IPS DF 19.7 (cell line): ENCODE measurements at regions not wholly inside any gene's neighbourhood (a gene's known extent, or its start where the extent isn't known, plus 50 kb on each side); places are given as distances from the start of the nearest gene placed in this dataset.
A peak's percentile ranks its signal among the peaks of the same experiment; 100 is the strongest.

Experiments used
- DNase-seq: peaks from one replicate; pipeline ENCODE4 v3.0.0-alpha.2; 2013; ENCODE audit warnings: low read depth, low spot score

DNA sequence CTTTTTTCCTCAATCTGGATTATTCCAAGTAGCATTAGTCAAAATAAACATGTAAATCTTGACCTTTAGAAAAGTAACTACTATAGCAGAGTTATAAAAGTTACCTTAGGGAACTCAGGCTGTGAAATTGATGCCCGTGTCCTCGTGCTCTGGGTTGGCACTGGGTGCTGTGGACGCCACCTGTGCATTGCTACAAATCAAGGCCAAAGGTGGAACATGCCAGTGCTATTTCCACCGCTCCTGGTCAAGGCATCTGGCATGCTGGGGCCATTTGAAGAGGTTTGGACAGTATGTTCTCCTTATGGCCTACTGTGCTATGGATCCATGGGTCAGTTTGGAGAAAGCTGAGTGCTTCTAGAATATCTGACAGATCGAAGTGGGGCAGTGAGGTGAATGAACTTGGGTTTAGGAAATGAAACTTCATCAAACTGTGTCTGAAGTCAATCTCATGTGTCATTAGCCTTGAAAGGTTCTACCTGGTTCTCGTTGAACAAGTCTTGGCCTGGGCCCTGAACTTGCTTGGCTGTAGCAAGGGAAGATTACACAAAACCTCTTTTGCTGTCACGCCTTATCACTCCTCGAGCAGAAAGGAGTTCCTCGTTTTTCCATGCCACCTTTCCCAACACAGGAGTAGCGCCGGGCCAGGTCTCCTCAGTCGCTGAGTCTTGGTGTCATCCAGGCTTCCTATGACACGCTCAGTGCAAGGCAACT, 397.6 kb upstream of the RGMA start:
- DNase-seq: no peak

- no peak for DNase-seq
These were observed 396.7 kb upstream of the RGMA start for GRCh38 chr15:93485438-93486327.

DNA sequence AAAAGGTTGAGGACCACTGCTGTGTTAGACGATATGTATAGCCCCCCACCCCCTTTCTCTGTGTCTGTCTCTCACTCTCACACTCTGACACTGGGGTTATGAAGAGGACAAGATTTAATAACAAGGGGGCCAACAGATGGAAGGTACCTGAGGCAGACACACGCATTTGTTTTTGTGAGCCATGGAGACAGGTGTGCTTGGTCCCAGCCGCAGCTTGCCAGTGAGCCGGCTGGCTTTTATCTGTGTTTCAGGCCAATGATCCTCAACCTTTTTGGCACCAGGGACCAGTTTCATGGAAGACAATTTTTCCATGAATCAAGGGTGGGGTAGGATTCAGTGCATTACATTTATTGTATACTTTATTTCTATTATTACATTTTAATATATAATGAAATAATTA, 394.9 kb upstream of the RGMA start:
- DNase-seq: no peak

DNA sequence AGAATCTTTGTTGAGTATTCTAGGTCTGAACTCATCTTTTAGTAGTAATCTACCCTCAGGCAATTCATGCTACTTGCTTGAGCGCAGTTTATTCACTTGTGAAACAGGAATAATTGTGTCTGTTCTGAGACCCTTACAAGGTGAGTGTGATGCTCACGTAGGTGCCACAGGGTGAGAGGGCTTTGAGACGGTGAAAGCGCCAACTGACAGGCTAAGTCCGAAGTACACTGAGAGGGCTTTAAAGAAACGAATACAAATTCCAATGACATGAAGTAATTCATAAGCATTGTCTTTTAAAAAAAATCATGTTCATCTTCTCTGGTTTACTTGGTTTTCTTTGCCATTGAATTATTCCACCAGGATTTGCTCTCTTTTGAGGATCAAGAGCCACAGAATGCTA, 393.7 kb upstream of the RGMA start:
- no peak for DNase-seq

DNA sequence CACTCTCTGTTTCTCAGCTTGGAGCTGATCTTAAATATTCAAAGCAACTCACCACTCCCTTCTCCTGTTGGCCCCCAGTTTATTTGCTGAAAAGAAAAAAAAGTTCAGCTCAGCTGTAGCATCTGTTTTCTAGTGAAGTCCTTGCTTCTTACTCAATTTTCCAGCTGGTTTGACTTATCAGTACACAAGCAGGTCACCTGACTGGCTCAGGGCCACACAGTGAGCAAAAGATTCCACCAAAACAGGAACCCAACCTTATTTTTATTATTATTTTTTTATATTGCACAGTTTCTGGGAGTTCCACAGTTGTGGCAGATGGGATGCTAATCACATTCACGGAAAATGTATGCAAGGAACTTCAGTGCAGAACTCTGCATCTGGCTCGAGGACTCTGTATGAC, 390.7 kb upstream of the RGMA start:
- DNase-seq: no peak

- DNase-seq: no peak
These were observed 389.9 kb upstream of the RGMA start for GRCh38 chr15:93478947-93479346.

- no peak for DNase-seq
These were observed 388.7 kb upstream of the RGMA start for GRCh38 chr15:93477721-93478120.

DNA sequence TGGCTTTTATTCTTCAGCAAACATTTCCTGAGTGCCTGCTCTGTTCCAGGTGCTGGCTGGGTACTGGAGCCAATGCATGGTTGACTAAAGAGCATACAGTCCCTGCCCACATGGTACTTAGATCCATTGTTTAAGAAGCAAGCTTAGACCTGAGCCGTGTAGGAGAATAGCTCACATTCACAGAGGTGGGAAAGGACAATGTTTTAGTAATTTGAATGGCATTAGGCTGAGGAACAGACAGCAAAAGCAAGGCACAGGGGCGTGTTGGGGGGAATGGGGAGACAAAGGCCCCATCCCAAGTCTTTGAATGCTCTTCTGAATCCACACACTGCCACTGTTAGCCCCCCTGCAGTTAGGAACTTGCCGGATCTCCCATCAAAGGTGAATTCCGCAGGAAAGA, 388.2 kb upstream of the RGMA start:
- peak; percentile 97 for DNase-seq

DNA sequence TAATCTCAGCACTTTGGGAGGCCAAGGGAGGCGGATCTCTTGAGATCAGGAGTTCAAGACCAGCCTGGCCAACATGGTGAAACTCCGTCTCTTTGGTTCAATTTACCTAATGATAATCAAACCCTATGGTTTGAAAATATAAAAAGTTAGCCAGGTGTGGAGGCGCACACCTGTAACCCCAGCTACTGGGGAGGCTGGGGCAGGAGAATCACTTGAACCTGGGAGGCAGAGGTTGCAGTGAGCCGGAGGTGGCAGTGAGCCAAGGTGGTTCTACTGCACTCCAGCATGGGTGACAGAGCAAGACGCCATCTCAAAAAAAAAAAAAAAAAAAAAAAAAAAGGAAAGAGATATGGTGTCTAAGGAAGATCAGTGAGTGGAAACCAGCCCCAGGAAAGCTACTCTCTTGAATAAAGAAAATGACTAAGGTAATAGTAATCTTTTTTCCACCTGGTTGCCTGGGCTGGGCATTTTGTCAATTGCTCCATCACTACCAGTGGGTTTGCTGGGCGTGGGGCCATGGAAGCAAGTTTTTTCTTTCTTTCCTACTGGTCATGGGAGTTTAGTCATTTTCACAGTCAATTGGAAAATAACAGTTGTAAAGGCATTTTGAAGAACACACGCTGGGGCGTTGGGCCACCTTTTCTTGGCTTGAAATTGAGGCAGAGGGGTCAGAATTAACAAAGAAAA, 387.6 kb upstream of the RGMA start:
- DNase-seq: no peak

DNA sequence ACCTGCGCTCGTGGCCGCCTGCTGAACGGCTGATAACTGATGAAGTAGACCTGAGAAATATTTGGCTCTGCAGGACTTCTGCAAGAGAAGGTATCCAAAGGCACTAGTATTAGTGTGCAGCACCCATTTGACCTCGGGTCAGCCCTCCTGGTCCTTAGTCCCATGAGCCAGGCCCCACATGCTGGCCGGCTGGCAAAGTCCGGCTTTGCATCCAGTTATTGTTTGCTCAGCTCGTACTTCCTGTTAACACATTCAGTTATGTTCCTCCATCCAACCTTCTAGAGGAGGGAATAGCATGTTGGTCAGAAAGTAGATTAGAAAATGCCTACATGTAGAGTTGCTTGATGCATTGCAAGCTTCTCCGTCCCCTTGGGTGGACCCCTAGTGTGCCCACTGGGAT, 385.7 kb upstream of the RGMA start:
- DNase-seq: no peak

DNA sequence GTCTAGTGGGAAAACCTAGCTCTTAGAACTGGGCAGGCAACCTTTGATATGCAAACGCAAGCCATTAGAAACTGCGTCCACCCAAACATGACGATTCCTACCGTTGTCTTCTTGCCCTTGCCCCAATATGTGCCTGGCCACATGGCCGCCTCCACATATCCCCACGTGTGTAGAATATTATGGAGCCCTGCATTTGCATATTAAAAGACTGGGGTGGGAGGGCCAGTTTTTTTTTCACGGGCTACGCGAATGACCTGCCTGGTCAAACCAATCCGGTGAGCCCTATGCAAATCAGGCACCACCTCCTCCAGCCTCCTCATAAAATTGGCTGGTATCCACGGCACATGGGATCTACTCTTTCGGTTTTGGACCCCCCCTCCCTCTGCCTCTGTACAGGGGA, 381.0 kb upstream of the RGMA start:
- DNase-seq: peak; percentile 23

DNA sequence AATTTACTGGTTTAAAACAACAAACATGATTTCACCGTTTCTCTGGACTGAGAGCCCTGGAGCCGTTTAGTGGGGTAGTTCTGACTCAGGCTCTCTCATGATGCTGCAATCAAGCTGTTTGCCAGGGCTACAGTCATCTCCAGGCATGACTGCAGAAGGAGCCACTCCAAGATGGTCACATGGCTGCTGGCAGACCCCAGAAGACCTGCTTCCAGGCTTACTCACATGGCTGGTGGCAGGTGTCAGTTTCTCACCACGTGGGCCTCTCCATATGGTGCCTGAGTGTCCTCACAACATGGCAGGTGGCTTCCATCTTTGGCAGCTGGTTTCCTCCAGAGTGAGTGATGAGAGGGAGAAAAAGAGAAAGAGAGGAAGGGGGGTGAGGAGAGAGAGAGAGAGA, 378.3 kb upstream of the RGMA start:
- no peak for DNase-seq

DNA sequence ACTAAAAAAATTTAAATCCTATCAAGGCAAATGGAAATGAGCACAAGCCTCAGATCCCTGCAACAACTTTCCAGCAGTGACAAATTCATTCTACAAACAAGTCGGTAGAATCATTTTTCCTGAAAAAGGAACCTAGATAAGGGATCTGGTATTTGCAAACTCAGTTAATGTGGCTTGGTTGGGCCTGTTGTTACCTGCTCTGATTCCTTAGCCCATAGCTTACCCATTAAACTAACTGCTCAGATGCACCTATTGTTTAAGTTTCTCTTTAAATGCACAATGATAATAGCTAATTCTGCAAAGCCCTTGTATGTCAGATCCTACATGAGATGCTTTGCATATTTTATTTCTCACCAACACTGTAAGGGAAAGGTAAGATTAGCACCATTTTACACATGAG, 377.4 kb upstream of the RGMA start:
- no peak for DNase-seq

- DNase-seq: no peak
These were observed 373.7 kb upstream of the RGMA start for GRCh38 chr15:93462690-93463089.

GRCh38 chr15:93460717-93461116, 371.7 kb upstream of the RGMA start:
- no peak for DNase-seq

- no peak for DNase-seq
These were observed 370.4 kb upstream of the RGMA start for GRCh38 chr15:93459396-93459795.

- no peak for DNase-seq
These were observed 369.6 kb upstream of the RGMA start for GRCh38 chr15:93458597-93458996.

DNA sequence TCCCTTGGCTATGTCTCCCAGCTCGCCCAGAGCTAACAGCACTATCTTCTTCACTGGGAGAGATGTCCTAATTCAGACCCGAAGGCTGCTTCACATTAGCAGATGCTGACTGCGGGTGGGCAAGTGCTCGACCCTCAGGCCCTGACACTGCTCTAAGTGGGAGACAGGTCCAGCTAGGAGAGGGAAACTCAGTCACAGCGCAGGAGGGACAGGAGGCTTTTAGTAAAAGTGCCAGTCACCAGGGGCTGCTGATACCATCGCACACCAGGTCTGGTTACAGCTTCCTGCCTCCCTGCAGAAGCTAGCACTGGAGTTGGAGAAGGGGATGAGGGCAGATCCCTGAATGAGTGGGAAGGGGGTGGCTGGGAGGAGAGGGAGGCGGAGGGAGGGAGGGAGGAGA, 365.8 kb upstream of the RGMA start:
- no peak for DNase-seq

DNA sequence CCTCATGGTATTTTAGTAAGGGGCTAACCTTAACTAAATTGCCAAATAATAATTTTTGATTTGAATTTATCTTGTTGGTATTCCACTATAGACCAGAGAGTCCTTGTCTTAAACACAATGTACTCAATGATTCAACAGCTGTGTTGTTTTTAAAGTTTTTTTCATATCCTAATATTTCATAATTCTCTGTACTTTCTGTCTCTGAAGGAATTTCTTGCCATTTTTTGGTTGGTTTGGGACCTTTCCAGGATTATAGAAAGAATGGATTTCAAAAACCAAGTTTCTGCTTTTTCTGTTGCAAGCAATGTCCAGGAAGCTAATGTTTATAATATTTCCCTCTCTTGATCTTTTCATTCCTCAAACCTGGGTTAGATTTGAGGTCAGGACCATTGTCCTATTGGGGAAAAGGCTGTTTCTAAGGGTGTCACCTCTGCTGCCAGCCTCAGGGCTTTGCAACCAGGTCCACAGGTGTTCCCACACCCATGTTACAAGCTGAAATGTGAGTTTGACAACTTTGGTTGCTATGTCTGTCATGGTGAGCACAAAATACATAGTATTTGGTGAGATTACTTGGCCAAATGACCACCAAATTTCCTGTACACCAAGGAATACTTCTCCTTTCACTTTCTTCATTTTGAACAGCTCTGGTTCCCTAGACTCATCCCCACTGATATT, 363.7 kb upstream of the RGMA start:
- DNase-seq: no peak

- no peak for DNase-seq
These were observed 362.8 kb upstream of the RGMA start for GRCh38 chr15:93451822-93452221.

DNA sequence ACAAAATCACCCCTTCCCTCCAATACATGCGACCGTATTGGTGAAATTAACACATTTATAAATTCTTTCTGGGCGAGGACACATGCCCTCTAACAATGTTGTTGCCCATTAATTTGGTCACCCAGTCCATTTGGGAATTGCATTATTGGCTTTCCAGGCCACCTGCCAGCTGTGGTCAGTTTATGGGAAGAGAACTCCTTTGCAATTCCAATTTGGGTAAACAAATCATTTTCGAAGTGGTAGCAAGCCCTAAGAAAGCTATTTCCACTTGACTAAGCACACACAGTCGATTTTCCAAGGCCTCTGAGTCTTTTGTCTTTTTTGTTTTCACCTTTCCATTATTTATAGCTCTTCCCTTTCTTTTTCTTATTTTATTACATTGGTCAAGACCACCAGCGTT, 362.3 kb upstream of the RGMA start:
- no peak for DNase-seq

DNA sequence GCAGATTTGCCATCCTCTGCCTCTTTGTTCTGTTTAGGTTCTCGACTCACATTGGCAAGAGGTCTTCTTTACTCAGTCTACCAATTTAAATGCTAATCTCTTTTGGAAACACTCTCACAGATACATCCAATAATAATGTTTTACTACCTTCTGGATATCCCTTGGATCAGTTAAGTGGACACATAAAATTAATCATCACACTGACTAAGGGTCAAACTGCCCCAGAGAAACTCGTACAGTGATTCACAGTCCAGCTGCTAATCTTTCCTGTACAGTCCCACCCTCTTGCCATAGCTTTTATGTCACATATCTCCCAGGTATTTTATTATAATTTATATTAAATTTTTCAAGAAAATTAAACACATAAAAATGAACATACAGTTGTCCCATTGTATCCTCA, 360.8 kb upstream of the RGMA start:
- DNase-seq: no peak
